Mucosa of descending colon (tissue), 3 donors: ENCODE measurements at regions not wholly inside any gene's neighbourhood (a gene's known extent, or its start where the extent isn't known, plus 50 kb on each side); places are given as distances from the start of the nearest gene placed in this dataset.

Experiments
- ATAC-seq: fragments of 200-7000 bp; cut with Tn5 transposase; one replicate; pipeline ENCODE4 v1.9.1; 2020; ENCODE audit warnings: mild to moderate bottlenecking, moderate library complexity
- DNase-seq, 3 donors: peaks; one replicate each; pipeline ENCODE4 v3.0.0-alpha.2; 2020
- H3K36me3 ChIP-seq: fragments of 200-600 bp; one replicate; pipeline ENCODE4 v1.8.0; 2021; ENCODE audit warnings: low read depth, mild to moderate bottlenecking
- H3K4me1 ChIP-seq: fragments of 200-600 bp; one replicate; pipeline ENCODE4 v1.8.0; 2021; ENCODE audit warnings: low read depth, mild to moderate bottlenecking
- H3K4me3 ChIP-seq: fragments of 200-600 bp; one replicate; pipeline ENCODE4 v1.8.0; 2021; ENCODE audit warnings: mild to moderate bottlenecking
- H3K9me3 ChIP-seq: fragments of 200-600 bp; one replicate; pipeline ENCODE4 v1.8.0; 2021; ENCODE audit warnings: mild to moderate bottlenecking
- CTCF ChIP-seq: fragments of 200-600 bp; IDR thresholded peaks from one replicate; pipeline ENCODE4 v1.8.0; 2022; ENCODE audit warnings: antibody characterized with exemption, mild to moderate bottlenecking
- intact Hi-C, 2 donors: fragments of 100-400 bp; cut with DNase I in 1 of 2; cut with micrococcal nuclease in 1 of 2; formaldehyde crosslinking; loops; one replicate each; pipeline versions ENCODE4 v1.11.0 to v1.11.1; 2022; cut with DNase I, micrococcal nuclease
- donor health status: DM: no; HTN: no; CAD: no; lungs with moderate emphysema.
- donor health status: DM: no; HTN: no; CAD: no.
- donor health status: DM: no; HTN: yes; CAD: no.

- intact Hi-C loops: no loop called here
- Histone ChIP-seq H3K9me3 (no peaks in the 10 kb centered on the region), H3K4me1 (no peaks in the 10 kb centered on the region), H3K36me3 (no peaks in the 10 kb centered on the region), H3K4me3 (no peak overlapping the region)
- no peak for TF ChIP-seq CTCF
- ATAC-seq (no peak), DNase-seq (no peak)
Observed at GRCh38 chr10:3622845-3623621, 162.0 kb downstream of the KLF6 start.

- DNase-seq (no peak), ATAC-seq (no peak)
- no peak overlapping the region for H3K4me3 ChIP-seq
- no peak for TF ChIP-seq CTCF
- no peaks in the 10 kb centered on the region for H3K9me3 ChIP-seq
- H3K36me3 ChIP-seq: no peaks in the 10 kb centered on the region
- no peaks in the 10 kb centered on the region for H3K4me1 ChIP-seq
- intact Hi-C loops: no loop called here
Observed at GRCh38 chr10:3622427-3622826, 162.6 kb downstream of the KLF6 start.

GRCh38 chr10:3620818-3621217 is 164.2 kb downstream of the KLF6 start:
- no peak for TF ChIP-seq CTCF

GRCh38 chr10:3619241-3619640 is 165.8 kb downstream of the KLF6 start:
- ATAC-seq (no peak), DNase-seq (no peak)
- no peaks in the 10 kb centered on the region for H3K9me3 ChIP-seq
- H3K4me3 ChIP-seq: no peak overlapping the region
- H3K4me1 ChIP-seq: no peaks in the 10 kb centered on the region
- H3K36me3 ChIP-seq: no peaks in the 10 kb centered on the region
- TF ChIP-seq CTCF: no peak
- intact Hi-C loops: no loop called here

More at GRCh38 chr10:3620818-3621217, 164.2 kb downstream of the KLF6 start:
- H3K4me3 ChIP-seq: no peak overlapping the region
- no peaks in the 10 kb centered on the region for H3K9me3 ChIP-seq
- no peak for ATAC-seq
- intact Hi-C loops: no loop called here
- no peaks in the 10 kb centered on the region for H3K4me1 ChIP-seq
- H3K36me3 ChIP-seq: no peaks in the 10 kb centered on the region
- DNase-seq: no peak

GRCh38 chr10:3616880-3617279 is 168.1 kb downstream of the KLF6 start:
- Histone ChIP-seq H3K36me3 (no peaks in the 10 kb centered on the region), H3K4me3 (no peak overlapping the region), H3K9me3 (no peaks in the 10 kb centered on the region), H3K4me1 (no peaks in the 10 kb centered on the region)
- no peak for TF ChIP-seq CTCF
- DNase-seq: no peak
- intact Hi-C loops: no loop called here
- ATAC-seq: no peak

- no peaks in the 10 kb centered on the region for H3K36me3 ChIP-seq
- intact Hi-C loops: no loop called here
- DNase-seq (no peak), ATAC-seq (no peak)
- H3K4me1 ChIP-seq: no peaks in the 10 kb centered on the region
- H3K9me3 ChIP-seq: peaks cover 6% of the 10 kb centered on the region
- TF ChIP-seq CTCF: no peak
- H3K4me3 ChIP-seq: no peak overlapping the region
Observed at GRCh38 chr10:3613318-3613717, 171.7 kb downstream of the KLF6 start.
